GM23248 (cell line): ENCODE measurements at regions not wholly inside any gene's neighbourhood (a gene's known extent, or its start where the extent isn't known, plus 50 kb on each side); places are given as distances from the start of the nearest gene placed in this dataset.
A peak's percentile ranks its signal among the peaks of the same experiment; 100 is the strongest.

Experiments used
- DNase-seq: peaks from one replicate; pipeline ENCODE4 v3.0.0-alpha.2; 2015
- H2AFZ ChIP-seq: fragments of 200-600 bp; sonication (generic); 2 replicates; pipeline ENCODE4 v1.6.1; 2016; ENCODE audit warnings: antibody characterized with exemption
- H3F3A ChIP-seq: fragments of 200-600 bp; sonication (generic); 2 replicates; pipeline ENCODE4 v1.6.1; 2016; ENCODE audit warnings: mild to moderate bottlenecking, antibody characterized with exemption, mixed run types; ENCODE audit not compliant: insufficient read depth
- H3K27ac ChIP-seq: fragments of 200-600 bp; sonication (generic); 2 replicates; pipeline ENCODE4 v1.5.1; 2016; ENCODE audit warnings: mild to moderate bottlenecking
- H3K27me3 ChIP-seq: fragments of 200-600 bp; sonication (generic); replicated peaks from 2 replicates; pipeline ENCODE4 v1.6.1; 2016; ENCODE audit warnings: mild to moderate bottlenecking; ENCODE audit not compliant: insufficient read depth
- H3K36me3 ChIP-seq: fragments of 200-600 bp; sonication (generic); 2 replicates; pipeline ENCODE4 v1.6.1; 2016; ENCODE audit warnings: low read depth, mild to moderate bottlenecking
- H3K4me1 ChIP-seq: fragments of 200-600 bp; sonication (generic); 2 replicates; pipeline ENCODE4 v1.6.1; 2016; ENCODE audit warnings: mild to moderate bottlenecking; ENCODE audit not compliant: insufficient read depth
- H3K4me2 ChIP-seq: fragments of 200-600 bp; sonication (generic); one replicate; pipeline ENCODE4 v1.6.1; 2016; ENCODE audit warnings: mild to moderate bottlenecking; ENCODE audit not compliant: unreplicated experiment
- H3K4me3 ChIP-seq: fragments of 200-600 bp; sonication (generic); 2 replicates; pipeline ENCODE4 v1.5.1; 2016; ENCODE audit warnings: mild to moderate bottlenecking
- H3K79me2 ChIP-seq: fragments of 200-600 bp; sonication (generic); 2 replicates; pipeline ENCODE4 v1.6.1; 2016; ENCODE audit warnings: mild to moderate bottlenecking; ENCODE audit not compliant: insufficient read depth
- H3K9ac ChIP-seq: fragments of 200-600 bp; sonication (generic); 2 replicates; pipeline ENCODE4 v1.6.1; 2016; ENCODE audit warnings: mild to moderate bottlenecking
- H3K9me2 ChIP-seq: fragments of 200-600 bp; sonication (generic); 2 replicates; pipeline ENCODE4 v1.6.1; 2016; ENCODE audit warnings: mixed run types, mild to moderate bottlenecking, moderate library complexity; ENCODE audit not compliant: insufficient read depth
- H3K9me3 ChIP-seq: fragments of 200-600 bp; sonication (generic); one replicate; pipeline ENCODE4 v1.6.1; 2017; ENCODE audit warnings: low read depth
- H4K20me1 ChIP-seq: fragments of 200-600 bp; sonication (generic); 2 replicates; pipeline ENCODE4 v1.6.0; 2016; ENCODE audit not compliant: insufficient read depth
- EZH2 ChIP-seq: fragments of 200-600 bp; sonication (generic); IDR thresholded peaks from 2 replicates; pipeline ENCODE4 v1.6.1; 2018; ENCODE audit warnings: antibody characterized with exemption, mild to moderate bottlenecking; ENCODE audit not compliant: insufficient read depth, poor library complexity, severe bottlenecking
- EZH2phosphoT487 ChIP-seq: fragments of 200-600 bp; sonication (generic); IDR thresholded peaks from 2 replicates; pipeline ENCODE4 v1.6.1; 2018; ENCODE audit warnings: antibody characterized with exemption, moderate library complexity, mild to moderate bottlenecking, low read depth; ENCODE audit not compliant: insufficient read depth
- whole genome bisulfite sequencing, 2 experiments: methylation state at CpG; one replicate each; pipeline ENCODE4 v1.1.6; 2015 to 2017; ENCODE audit warnings: low lambda C conversion rate in 2 of 2, low coverage in 1 of 2; ENCODE audit errors: missing lambda C conversion rate in 2 of 2; 5-methylcytosine and 5-hydroxymethylcytosine counted together
- in situ Hi-C: fragments of 300-500 bp; cut with MboI; formaldehyde crosslinking; loops from 2 replicates; pipeline ENCODE4 v1.15.0; 2020

GRCh38 chr18:39825485-39826150 is 2129.4 kb upstream of the PIK3C3 start:
- WGBS, 2 experiments, result 0% methylated on average over 1 of the region's 1 CpG
- in situ Hi-C loops, result no loop called here

GRCh38 chr18:39806525-39806924 is 2148.5 kb upstream of the PIK3C3 start:
- H3K4me1 ChIP-seq, result no peaks in the 10 kb centered on the region
- no peak overlapping the region for H3K27ac ChIP-seq
- peaks cover 19% of the 10 kb centered on the region for H3F3A ChIP-seq
- peak; percentile 33 for DNase-seq
- H3K9me3 ChIP-seq, result no peaks in the 10 kb centered on the region
- H3K27me3 ChIP-seq, result no peaks in the 10 kb centered on the region
- no peaks in the 10 kb centered on the region for H3K36me3 ChIP-seq
- no peaks in the 10 kb centered on the region for H4K20me1 ChIP-seq
- H2AFZ ChIP-seq, result no peak overlapping the region
- no peak overlapping the region for H3K4me3 ChIP-seq
- H3K4me2 ChIP-seq, result no peak overlapping the region
- in situ Hi-C loops, result no loop called here
- no peaks in the 10 kb centered on the region for H3K9me2 ChIP-seq
- no peaks in the 10 kb centered on the region for H3K79me2 ChIP-seq
- no peak for TF ChIP-seq EZH2phosphoT487
- TF ChIP-seq EZH2, result no peak
- 47 to 68% methylated on average over 3 of the region's 3 CpGs for WGBS, 2 experiments
- H3K9ac ChIP-seq, result no peak overlapping the region

More at GRCh38 chr18:39825485-39826150, 2129.4 kb upstream of the PIK3C3 start:
- Histone ChIP-seq H3K4me3 (no peak overlapping the region), H3K79me2 (no peaks in the 10 kb centered on the region), H3K9me3 (no peaks in the 10 kb centered on the region), H3K4me1 (no peaks in the 10 kb centered on the region), H3K9me2 (no peaks in the 10 kb centered on the region), H3K27ac (no peak overlapping the region), H3K36me3 (no peaks in the 10 kb centered on the region), H4K20me1 (no peaks in the 10 kb centered on the region), H3K9ac (no peak overlapping the region), H3K4me2 (no peak overlapping the region), H3F3A (no peaks in the 10 kb centered on the region), H2AFZ (no peak overlapping the region), H3K27me3 (0 out of 2 replicates have a peak, but pooled peaks cover 6% of the 10 kb centered on the region)
- no peak for TF ChIP-seq EZH2
- TF ChIP-seq EZH2phosphoT487, result no peak
- peak; percentile 33 for DNase-seq

DNA sequence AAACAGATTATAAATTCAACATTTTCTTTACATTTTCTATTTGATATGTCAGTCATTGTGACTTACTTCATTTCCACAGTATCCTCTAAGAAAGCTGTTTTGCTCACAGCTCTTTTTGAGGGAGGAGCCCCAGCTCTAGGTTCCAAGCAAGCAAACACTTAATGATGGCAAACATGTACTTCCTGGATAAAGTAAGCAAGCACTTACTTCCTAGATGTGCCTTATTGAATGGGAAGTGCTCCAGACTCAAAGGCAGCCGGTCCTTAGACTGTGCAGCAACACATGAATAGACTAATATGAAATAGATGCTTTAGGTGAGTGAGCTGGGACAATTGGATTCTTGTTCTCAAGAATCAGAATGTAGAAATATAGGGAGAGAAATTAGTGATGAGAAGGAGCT is 2149.8 kb upstream of the PIK3C3 start:
- Histone ChIP-seq H3K4me3 (no peak overlapping the region), H4K20me1 (no peaks in the 10 kb centered on the region), H3K36me3 (no peaks in the 10 kb centered on the region), H3K9ac (no peak overlapping the region), H3F3A (peaks cover 32% of the 10 kb centered on the region), H3K27me3 (no peaks in the 10 kb centered on the region), H3K9me2 (no peaks in the 10 kb centered on the region), H3K4me2 (no peak overlapping the region), H3K4me1 (no peaks in the 10 kb centered on the region), H2AFZ (no peak overlapping the region), H3K79me2 (no peaks in the 10 kb centered on the region), H3K9me3 (no peaks in the 10 kb centered on the region), H3K27ac (no peak overlapping the region)
- TF ChIP-seq EZH2, result no peak
- no peak for TF ChIP-seq EZH2phosphoT487
- in situ Hi-C loops, result no loop called here
- DNase-seq, result no peak
- 12 to 37% methylated on average over 1 of the region's 1 CpG for WGBS, 2 experiments

GRCh38 chr18:39802648-39803229 is 2152.3 kb upstream of the PIK3C3 start:
- H2AFZ ChIP-seq, result no peak overlapping the region
- H3F3A ChIP-seq, result peaks cover 33% of the 10 kb centered on the region
- H3K4me1 ChIP-seq, result no peaks in the 10 kb centered on the region
- H3K4me3 ChIP-seq, result no peak overlapping the region
- H3K79me2 ChIP-seq, result no peaks in the 10 kb centered on the region
- no peaks in the 10 kb centered on the region for H3K9me3 ChIP-seq
- TF ChIP-seq EZH2phosphoT487, result no peak
- no peak for TF ChIP-seq EZH2
- in situ Hi-C loops, result no loop called here
- no peak overlapping the region for H3K9ac ChIP-seq
- WGBS, 2 experiments, result 87 to 90% methylated on average over 17 of the region's 17 CpGs
- H3K4me2 ChIP-seq, result no peak overlapping the region
- H3K27ac ChIP-seq, result no peak overlapping the region
- H4K20me1 ChIP-seq, result no peaks in the 10 kb centered on the region
- H3K27me3 ChIP-seq, result no peaks in the 10 kb centered on the region
- H3K36me3 ChIP-seq, result no peaks in the 10 kb centered on the region
- no peaks in the 10 kb centered on the region for H3K9me2 ChIP-seq
- peak; percentile 2 for DNase-seq
